Sigmoid colon (tissue), 6 donors: ENCODE measurements at regions not wholly inside any gene's neighbourhood (a gene's known extent, or its start where the extent isn't known, plus 50 kb on each side); places are given as distances from the start of the nearest gene placed in this dataset.
A peak's percentile ranks its signal among the peaks of the same experiment; 100 is the strongest.

Source experiments
- DNase-seq: peaks from one replicate; pipeline ENCODE4 v3.0.0-alpha.2; 2019
- H3K27ac ChIP-seq, 4 donors: fragments of 200-600 bp; sonication (generic); one replicate each; pipeline ENCODE4 v1.5.1; 2016 to 2019; ENCODE audit warnings: mild to moderate bottlenecking in 1 of 4
- H3K27me3 ChIP-seq, 3 donors: fragments of 200-600 bp; sonication (generic); one replicate each; pipeline ENCODE4 v1.5.1; 2019; ENCODE audit warnings: mild to moderate bottlenecking in 1 of 3
- H3K36me3 ChIP-seq, 4 donors: fragments of 200-600 bp; sonication (generic); one replicate each; pipeline ENCODE4 v1.5.1; 2016 to 2019
- H3K4me1 ChIP-seq, 4 donors: fragments of 200-600 bp; sonication (generic); one replicate each; pipeline ENCODE4 v1.5.1; 2017 to 2019
- H3K4me3 ChIP-seq, 4 donors: fragments of 200-600 bp; sonication (generic); one replicate each; pipeline ENCODE4 v1.5.1; 2017 to 2019; ENCODE audit warnings: mild to moderate bottlenecking in 2 of 4, moderate library complexity in 1 of 4
- H3K9me3 ChIP-seq, 4 donors: fragments of 200-600 bp in 3 of 4; sonication (generic) in 3 of 4; one replicate each; pipeline versions ENCODE4 v1.5.1 to v1.6.1; 2013 to 2019
- EP300 ChIP-seq, 4 donors: sonication (generic); formaldehyde crosslinking; IDR thresholded peaks; one replicate each; pipeline ENCODE4 v1.6.1; 2017; ENCODE audit warnings: antibody characterized with exemption in 4 of 4
- POLR2A ChIP-seq, 2 donors: fragments of 450-650 bp; IDR thresholded peaks; one replicate each; pipeline ENCODE4 v1.6.1; 2016; ENCODE audit warnings: antibody characterized with exemption in 2 of 2, mild to moderate bottlenecking in 2 of 2, moderate library complexity in 2 of 2
- POLR2AphosphoS5 ChIP-seq, 4 donors: sonication (generic); formaldehyde crosslinking; IDR thresholded peaks; one replicate each; pipeline ENCODE4 v1.6.1; 2017; ENCODE audit warnings: antibody characterized with exemption in 4 of 4
- WGBS, 2 donors: extraction: QIAGEN DNeasy Blood & Tissue Kit; methylation state at CpG; one replicate each; pipeline ENCODE4 v1.1.7; 2013; 5-methylcytosine and 5-hydroxymethylcytosine counted together
- intact Hi-C: fragments of 100-400 bp; cut with DNase I; formaldehyde crosslinking; loops from one replicate; pipeline ENCODE4 v1.15.1; 2023
- TF ChIP-seq, protein P1 (sequence below), 4 experiments: fragments of 450-650 bp in 3 of 4; fragments of 200-600 bp in 1 of 4; IDR thresholded peaks; one replicate each; pipeline ENCODE4 v1.5.1; 2016 to 2019; ENCODE audit warnings: antibody characterized with exemption in 4 of 4, mild to moderate bottlenecking in 3 of 4, moderate library complexity in 2 of 4
- donor health status: healthy with polysubstance abuse.
- donor health status: healthy.

DNA sequence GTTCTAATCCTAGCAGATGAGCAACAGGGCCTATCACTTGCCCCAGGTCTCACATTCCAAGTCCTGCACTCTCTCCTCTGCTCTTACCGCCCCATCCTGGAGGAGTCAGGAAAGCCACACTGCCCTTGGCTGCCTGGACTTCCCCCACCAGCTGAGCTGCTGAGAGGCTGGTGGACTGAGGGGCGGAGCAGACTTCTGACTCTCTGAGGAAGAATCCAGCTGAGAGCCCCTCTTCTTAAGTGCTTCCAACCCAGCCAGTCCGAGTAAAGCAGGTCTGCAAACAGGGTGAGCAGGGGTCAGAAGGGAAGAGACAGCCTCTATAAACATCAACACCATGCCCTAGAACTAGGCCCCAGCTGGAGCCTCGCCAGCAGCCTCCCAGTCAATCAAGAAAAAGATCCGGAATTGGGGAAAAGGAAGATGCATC, 92.4 kb upstream of the TMEM72 start:
- intact Hi-C loops = no loop called here
- no peak for TF ChIP-seq EP300 (IDR thresholded peaks at IDR 0.05)
- TF ChIP-seq POLR2A (IDR thresholded peaks at IDR 0.05) = no peak
- TF ChIP-seq POLR2AphosphoS5 (IDR thresholded peaks at IDR 0.05) = no peak
- TF ChIP-seq, protein P1, sequence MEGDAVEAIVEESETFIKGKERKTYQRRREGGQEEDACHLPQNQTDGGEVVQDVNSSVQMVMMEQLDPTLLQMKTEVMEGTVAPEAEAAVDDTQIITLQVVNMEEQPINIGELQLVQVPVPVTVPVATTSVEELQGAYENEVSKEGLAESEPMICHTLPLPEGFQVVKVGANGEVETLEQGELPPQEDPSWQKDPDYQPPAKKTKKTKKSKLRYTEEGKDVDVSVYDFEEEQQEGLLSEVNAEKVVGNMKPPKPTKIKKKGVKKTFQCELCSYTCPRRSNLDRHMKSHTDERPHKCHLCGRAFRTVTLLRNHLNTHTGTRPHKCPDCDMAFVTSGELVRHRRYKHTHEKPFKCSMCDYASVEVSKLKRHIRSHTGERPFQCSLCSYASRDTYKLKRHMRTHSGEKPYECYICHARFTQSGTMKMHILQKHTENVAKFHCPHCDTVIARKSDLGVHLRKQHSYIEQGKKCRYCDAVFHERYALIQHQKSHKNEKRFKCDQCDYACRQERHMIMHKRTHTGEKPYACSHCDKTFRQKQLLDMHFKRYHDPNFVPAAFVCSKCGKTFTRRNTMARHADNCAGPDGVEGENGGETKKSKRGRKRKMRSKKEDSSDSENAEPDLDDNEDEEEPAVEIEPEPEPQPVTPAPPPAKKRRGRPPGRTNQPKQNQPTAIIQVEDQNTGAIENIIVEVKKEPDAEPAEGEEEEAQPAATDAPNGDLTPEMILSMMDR (IDR thresholded peaks at IDR 0.05) = no peak
- no peaks in the 10 kb centered on the region for H3K36me3 ChIP-seq
- H3K9me3 ChIP-seq = no peaks in the 10 kb centered on the region
- H3K27me3 ChIP-seq = no peaks in the 10 kb centered on the region
- H3K4me3 ChIP-seq = no peak overlapping the region
- no peak overlapping the region for H3K27ac ChIP-seq
- H3K4me1 ChIP-seq = peaks cover 0 to 14% (median 2%) of the 10 kb centered on the region in 4 donors
- DNase-seq = no peak
- WGBS, 2 donors = 80 to 83% methylated on average over 5 of the region's 5 CpGs

DNA sequence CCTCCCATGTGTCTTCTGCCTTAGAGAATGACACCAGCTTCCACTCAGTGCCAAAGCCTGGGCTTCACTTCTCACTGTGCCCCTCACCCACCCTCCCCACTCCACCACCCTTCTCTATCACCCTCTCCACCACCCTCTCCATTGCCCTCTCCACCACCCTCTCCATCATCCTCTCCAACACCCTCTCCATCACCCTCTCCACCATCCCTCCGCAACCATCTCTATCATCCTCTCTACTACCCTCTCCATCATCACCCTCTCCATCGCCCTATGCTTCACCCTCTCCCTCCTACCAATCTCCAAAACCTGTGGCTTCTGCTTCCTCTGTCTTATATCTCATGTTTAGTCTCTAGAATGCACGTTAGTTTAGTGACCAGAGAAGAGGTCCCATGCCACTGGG, 91.0 kb upstream of the TMEM72 start:
- no peak overlapping the region for H3K27ac ChIP-seq
- no peaks in the 10 kb centered on the region for H3K36me3 ChIP-seq
- intact Hi-C loops = no loop called here
- H3K4me1 ChIP-seq = peaks cover 0 to 14% (median 2%) of the 10 kb centered on the region in 4 donors
- H3K4me3 ChIP-seq = no peak overlapping the region
- 90 to 96% methylated on average over 3 of the region's 3 CpGs for WGBS, 2 donors
- DNase-seq = no peak
- no peak for TF ChIP-seq POLR2AphosphoS5 (IDR thresholded peaks at IDR 0.05)
- TF ChIP-seq, protein P1 (IDR thresholded peaks at IDR 0.05) = no peak
- TF ChIP-seq POLR2A (IDR thresholded peaks at IDR 0.05) = no peak
- TF ChIP-seq EP300 (IDR thresholded peaks at IDR 0.05) = no peak
- H3K9me3 ChIP-seq = no peaks in the 10 kb centered on the region
- no peaks in the 10 kb centered on the region for H3K27me3 ChIP-seq

DNA sequence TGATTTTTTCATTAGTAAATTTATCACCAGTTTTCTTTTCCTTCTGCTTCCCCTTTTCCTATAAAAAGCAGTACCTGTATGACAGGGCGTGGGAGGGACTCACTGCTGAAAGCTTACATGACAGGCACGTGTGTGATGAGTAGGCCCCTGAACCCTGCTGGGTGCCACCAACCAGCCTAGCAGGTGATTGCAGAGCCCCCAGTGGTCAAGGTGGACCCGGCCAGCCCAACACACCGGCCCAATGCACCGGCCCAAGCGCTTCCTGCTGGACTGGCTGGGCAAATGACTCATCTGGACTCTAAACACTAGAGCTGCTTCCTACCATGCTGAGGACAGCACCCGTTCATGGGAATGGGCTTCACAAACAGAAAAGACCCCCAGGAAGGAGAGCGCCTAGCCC, 89.8 kb upstream of the TMEM72 start:
- no peaks in the 10 kb centered on the region for H3K27me3 ChIP-seq
- intact Hi-C loops = no loop called here
- TF ChIP-seq, protein P1 (IDR thresholded peaks at IDR 0.05) = no peak
- TF ChIP-seq EP300 (IDR thresholded peaks at IDR 0.05) = no peak
- no peak for TF ChIP-seq POLR2AphosphoS5 (IDR thresholded peaks at IDR 0.05)
- no peak for TF ChIP-seq POLR2A (IDR thresholded peaks at IDR 0.05)
- 90 to 94% methylated on average over 8 of the region's 8 CpGs for WGBS, 2 donors
- H3K4me3 ChIP-seq = no peak overlapping the region
- DNase-seq = no peak
- no peak overlapping the region for H3K27ac ChIP-seq
- no peaks in the 10 kb centered on the region for H3K36me3 ChIP-seq
- H3K4me1 ChIP-seq = peaks cover 0 to 14% (median 2%) of the 10 kb centered on the region in 4 donors
- no peaks in the 10 kb centered on the region for H3K9me3 ChIP-seq

DNA sequence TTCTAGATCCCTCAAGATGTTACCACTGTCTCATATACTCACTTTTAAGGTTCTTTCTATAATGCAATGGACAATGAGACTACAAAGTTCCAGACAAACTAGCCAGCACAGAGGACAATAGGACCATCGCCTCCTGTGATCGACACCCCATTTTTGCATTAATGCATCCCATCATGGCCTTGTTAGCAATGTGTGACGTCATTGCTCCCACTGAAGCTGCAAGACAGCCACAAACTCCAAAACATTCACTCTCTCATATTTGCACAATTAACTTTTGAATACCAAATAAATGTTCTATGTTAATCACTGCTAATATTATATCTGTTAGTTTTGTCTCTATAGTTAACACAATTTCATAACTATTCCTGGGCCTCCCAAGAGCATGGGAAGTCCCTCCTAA, 88.8 kb upstream of the TMEM72 start:
- no peaks in the 10 kb centered on the region for H3K27me3 ChIP-seq
- DNase-seq = no peak
- intact Hi-C loops = no loop called here
- no peaks in the 10 kb centered on the region for H3K36me3 ChIP-seq
- TF ChIP-seq, protein P1 (IDR thresholded peaks at IDR 0.05) = no peak
- TF ChIP-seq POLR2AphosphoS5 (IDR thresholded peaks at IDR 0.05) = no peak
- no peak for TF ChIP-seq POLR2A (IDR thresholded peaks at IDR 0.05)
- no peak for TF ChIP-seq EP300 (IDR thresholded peaks at IDR 0.05)
- no peaks in the 10 kb centered on the region for H3K9me3 ChIP-seq
- H3K4me3 ChIP-seq = no peak overlapping the region
- H3K27ac ChIP-seq = no peak overlapping the region
- 80 to 94% methylated on average over 3 of the region's 3 CpGs for WGBS, 2 donors
- H3K4me1 ChIP-seq = peaks cover 0 to 14% (median 2%) of the 10 kb centered on the region in 4 donors

DNA sequence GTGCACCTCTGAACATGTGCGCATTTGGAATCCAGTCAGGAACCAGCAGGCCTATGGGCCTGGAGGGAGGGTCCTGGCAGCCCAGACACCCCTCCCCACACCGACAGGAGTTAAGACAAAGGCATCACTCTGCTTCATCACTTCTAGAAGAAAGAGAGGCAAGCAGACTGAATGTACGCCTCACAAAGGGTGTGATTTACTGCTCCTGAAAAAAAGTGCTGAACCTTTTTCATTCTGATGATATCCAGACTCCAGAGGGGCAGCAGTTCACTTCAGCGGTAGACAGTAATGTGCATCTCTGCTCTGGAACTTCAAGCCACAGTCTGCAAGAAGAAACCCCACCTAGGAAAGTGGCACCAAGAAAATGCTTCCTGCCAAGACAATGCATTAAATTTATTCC, 88.2 kb upstream of the TMEM72 start:
- H3K27me3 ChIP-seq = no peaks in the 10 kb centered on the region
- 89 to 93% methylated on average over 4 of the region's 4 CpGs for WGBS, 2 donors
- DNase-seq = no peak
- H3K4me1 ChIP-seq = peaks cover 0 to 14% (median 2%) of the 10 kb centered on the region in 4 donors
- no peaks in the 10 kb centered on the region for H3K9me3 ChIP-seq
- H3K27ac ChIP-seq = no peak overlapping the region
- H3K36me3 ChIP-seq = no peaks in the 10 kb centered on the region
- no peak for TF ChIP-seq POLR2A (IDR thresholded peaks at IDR 0.05)
- TF ChIP-seq POLR2AphosphoS5 (IDR thresholded peaks at IDR 0.05) = peak in 3 of 4 donors; percentile 33 to 86 (median 76)
- no peak overlapping the region for H3K4me3 ChIP-seq
- intact Hi-C loops = no loop called here
